ENCODE measurements at regions not wholly inside any gene's neighbourhood (a gene's known extent, or its start where the extent isn't known, plus 50 kb on each side); places are given as distances from the start of the nearest gene placed in this dataset.
"Not testable (repeated sequence)": the region's sequence is repeated elsewhere in the genome, so short reads cannot be mapped to it uniquely, and the experiment has no call there.

- POLR2A ChIA-PET: no interaction called here
Observed at GRCh38 chr6:94902974-94903628, 674.2 kb upstream of the MANEA start.

GRCh38 chr6:94899191-94899590, 678.1 kb upstream of the MANEA start:
- POLR2A ChIA-PET: no interaction called here
- no peaks in the 10 kb centered on the region for H3K27me3 ChIP-seq (replicated peaks in 2 of 5; ENCODE audit: control insufficient read depth in 4 of 5, insufficient read depth in 5 of 5, low read length in 4 of 5)
- no peaks in the 10 kb centered on the region for H3K4me1 ChIP-seq (ENCODE audit: control extremely low read depth in 1 of 4, control insufficient read depth in 4 of 4, insufficient read depth in 4 of 4, low read length in 3 of 4)
- no peaks in the 10 kb centered on the region for H3K9me3 ChIP-seq (ENCODE audit: control extremely low read depth in 1 of 5, control insufficient read depth in 4 of 5, insufficient read depth in 2 of 5, low read depth in 1 of 5, low read length in 4 of 5)
- H3K27ac ChIP-seq (ENCODE audit: insufficient read depth in 1 of 2, low read depth in 1 of 2, low read length in 2 of 2, poor library complexity in 1 of 2, severe bottlenecking in 2 of 2): no peak overlapping the region
- CTCF ChIA-PET: no interaction called here
- DNase-seq: no peak
- H3K36me3 ChIP-seq (ENCODE audit: control insufficient read depth in 4 of 4, insufficient read depth in 4 of 4, low read length in 3 of 4): no peaks in the 10 kb centered on the region
- WGBS (ENCODE audit: insufficient coverage): no CpG with 5 or more reads among the region's 2 CpGs
- H3K4me3 ChIP-seq (ENCODE audit: control insufficient read depth in 1 of 7, extremely low read depth in 1 of 7, insufficient read depth in 4 of 7, low read depth in 2 of 7, low read length in 6 of 7): no peak overlapping the region

More at GRCh38 chr6:94902974-94903628, 674.2 kb upstream of the MANEA start:
- no peaks in the 10 kb centered on the region for H3K36me3 ChIP-seq (ENCODE audit: control insufficient read depth in 4 of 4, insufficient read depth in 4 of 4, low read length in 3 of 4)
- no peaks in the 10 kb centered on the region for H3K27me3 ChIP-seq (replicated peaks in 2 of 5; ENCODE audit: control insufficient read depth in 4 of 5, insufficient read depth in 5 of 5, low read length in 4 of 5)
- no peaks in the 10 kb centered on the region for H3K9me3 ChIP-seq (ENCODE audit: control extremely low read depth in 1 of 5, control insufficient read depth in 4 of 5, insufficient read depth in 2 of 5, low read depth in 1 of 5, low read length in 4 of 5)
- CTCF ChIA-PET: no interaction called here
- H3K27ac ChIP-seq (ENCODE audit: insufficient read depth in 1 of 2, low read depth in 1 of 2, low read length in 2 of 2, poor library complexity in 1 of 2, severe bottlenecking in 2 of 2): no peak overlapping the region
- WGBS (ENCODE audit: insufficient coverage): 85% methylated on average over 1 of the region's 1 CpG
- no peak for DNase-seq
- H3K4me1 ChIP-seq (ENCODE audit: control extremely low read depth in 1 of 4, control insufficient read depth in 4 of 4, insufficient read depth in 4 of 4, low read length in 3 of 4): no peaks in the 10 kb centered on the region
- H3K4me3 ChIP-seq (ENCODE audit: control insufficient read depth in 1 of 7, extremely low read depth in 1 of 7, insufficient read depth in 4 of 7, low read depth in 2 of 7, low read length in 6 of 7): no peak overlapping the region

GRCh38 chr6:94894300-94894699, 683.0 kb upstream of the MANEA start:
- Histone ChIP-seq H3K4me3 (ENCODE audit: control insufficient read depth in 1 of 7, extremely low read depth in 1 of 7, insufficient read depth in 4 of 7, low read depth in 2 of 7, low read length in 6 of 7) (no peak overlapping the region), H3K27me3 (replicated peaks in 2 of 5; ENCODE audit: control insufficient read depth in 4 of 5, insufficient read depth in 5 of 5, low read length in 4 of 5) (no peaks in the 10 kb centered on the region), H3K36me3 (ENCODE audit: control insufficient read depth in 4 of 4, insufficient read depth in 4 of 4, low read length in 3 of 4) (no peaks in the 10 kb centered on the region), H3K27ac (ENCODE audit: insufficient read depth in 1 of 2, low read depth in 1 of 2, low read length in 2 of 2, poor library complexity in 1 of 2, severe bottlenecking in 2 of 2) (no peak overlapping the region), H3K9me3 (ENCODE audit: control extremely low read depth in 1 of 5, control insufficient read depth in 4 of 5, insufficient read depth in 2 of 5, low read depth in 1 of 5, low read length in 4 of 5) (no peaks in the 10 kb centered on the region), H3K4me1 (ENCODE audit: control extremely low read depth in 1 of 4, control insufficient read depth in 4 of 4, insufficient read depth in 4 of 4, low read length in 3 of 4) (no peaks in the 10 kb centered on the region)
- ChIA-PET POLR2A (no interaction called here), CTCF (no interaction called here)
- DNase-seq: no peak
- WGBS (ENCODE audit: insufficient coverage): no CpG with 5 or more reads among the region's 3 CpGs

- no peaks in the 10 kb centered on the region for H3K4me1 ChIP-seq (ENCODE audit: control extremely low read depth in 1 of 4, control insufficient read depth in 4 of 4, insufficient read depth in 4 of 4, low read length in 3 of 4)
- H3K4me3 ChIP-seq (ENCODE audit: control insufficient read depth in 1 of 7, extremely low read depth in 1 of 7, insufficient read depth in 4 of 7, low read depth in 2 of 7, low read length in 6 of 7): no peak overlapping the region
- ChIA-PET POLR2A (no interaction called here), CTCF (no interaction called here)
- H3K36me3 ChIP-seq (ENCODE audit: control insufficient read depth in 4 of 4, insufficient read depth in 4 of 4, low read length in 3 of 4): no peaks in the 10 kb centered on the region
- no peaks in the 10 kb centered on the region for H3K27me3 ChIP-seq (replicated peaks in 2 of 5; ENCODE audit: control insufficient read depth in 4 of 5, insufficient read depth in 5 of 5, low read length in 4 of 5)
- DNase-seq: no peak
- H3K9me3 ChIP-seq (ENCODE audit: control extremely low read depth in 1 of 5, control insufficient read depth in 4 of 5, insufficient read depth in 2 of 5, low read depth in 1 of 5, low read length in 4 of 5): no peaks in the 10 kb centered on the region
- no peak overlapping the region for H3K27ac ChIP-seq (ENCODE audit: insufficient read depth in 1 of 2, low read depth in 1 of 2, low read length in 2 of 2, poor library complexity in 1 of 2, severe bottlenecking in 2 of 2)
- WGBS (ENCODE audit: insufficient coverage): no CpG with 5 or more reads among the region's 2 CpGs
Observed at GRCh38 chr6:94893327-94893726, 684.0 kb upstream of the MANEA start.

GRCh38 chr6:94873819-94874218, 703.5 kb upstream of the MANEA start:
- DNase-seq; POLR2A ChIA-PET; CTCF ChIA-PET; H3K27me3 ChIP-seq (replicated peaks in 2 of 5; ENCODE audit: control insufficient read depth in 4 of 5, insufficient read depth in 5 of 5, low read length in 4 of 5); H3K4me1 ChIP-seq (ENCODE audit: control extremely low read depth in 1 of 4, control insufficient read depth in 4 of 4, insufficient read depth in 4 of 4, low read length in 3 of 4); H3K36me3 ChIP-seq (ENCODE audit: control insufficient read depth in 4 of 4, insufficient read depth in 4 of 4, low read length in 3 of 4); H3K27ac ChIP-seq (ENCODE audit: insufficient read depth in 1 of 2, low read depth in 1 of 2, low read length in 2 of 2, poor library complexity in 1 of 2, severe bottlenecking in 2 of 2); H3K9me3 ChIP-seq (ENCODE audit: control extremely low read depth in 1 of 5, control insufficient read depth in 4 of 5, insufficient read depth in 2 of 5, low read depth in 1 of 5, low read length in 4 of 5); H3K4me3 ChIP-seq (ENCODE audit: control insufficient read depth in 1 of 7, extremely low read depth in 1 of 7, insufficient read depth in 4 of 7, low read depth in 2 of 7, low read length in 6 of 7): not testable (repeated sequence)
- WGBS (ENCODE audit: insufficient coverage): 88% methylated on average over 5 of the region's 5 CpGs

- no peaks in the 10 kb centered on the region for H3K36me3 ChIP-seq (ENCODE audit: control insufficient read depth in 4 of 4, insufficient read depth in 4 of 4, low read length in 3 of 4)
- no peaks in the 10 kb centered on the region for H3K27me3 ChIP-seq (replicated peaks in 2 of 5; ENCODE audit: control insufficient read depth in 4 of 5, insufficient read depth in 5 of 5, low read length in 4 of 5)
- POLR2A ChIA-PET: no interaction called here
- no peaks in the 10 kb centered on the region for H3K4me1 ChIP-seq (ENCODE audit: control extremely low read depth in 1 of 4, control insufficient read depth in 4 of 4, insufficient read depth in 4 of 4, low read length in 3 of 4)
- H3K27ac ChIP-seq (ENCODE audit: insufficient read depth in 1 of 2, low read depth in 1 of 2, low read length in 2 of 2, poor library complexity in 1 of 2, severe bottlenecking in 2 of 2): no peak overlapping the region
- no peak overlapping the region for H3K4me3 ChIP-seq (ENCODE audit: control insufficient read depth in 1 of 7, extremely low read depth in 1 of 7, insufficient read depth in 4 of 7, low read depth in 2 of 7, low read length in 6 of 7)
- WGBS (ENCODE audit: insufficient coverage): no CpG with 5 or more reads among the region's 1 CpG
- H3K9me3 ChIP-seq (ENCODE audit: control extremely low read depth in 1 of 5, control insufficient read depth in 4 of 5, insufficient read depth in 2 of 5, low read depth in 1 of 5, low read length in 4 of 5): no peaks in the 10 kb centered on the region
- CTCF ChIA-PET: no interaction called here
- DNase-seq: no peak
Observed at GRCh38 chr6:94862112-94862511, 715.2 kb upstream of the MANEA start.

- Histone ChIP-seq H3K27me3 (replicated peaks in 2 of 5; ENCODE audit: control insufficient read depth in 4 of 5, insufficient read depth in 5 of 5, low read length in 4 of 5) (no peaks in the 10 kb centered on the region), H3K36me3 (ENCODE audit: control insufficient read depth in 4 of 4, insufficient read depth in 4 of 4, low read length in 3 of 4) (no peaks in the 10 kb centered on the region), H3K4me1 (ENCODE audit: control extremely low read depth in 1 of 4, control insufficient read depth in 4 of 4, insufficient read depth in 4 of 4, low read length in 3 of 4) (no peaks in the 10 kb centered on the region), H3K9me3 (ENCODE audit: control extremely low read depth in 1 of 5, control insufficient read depth in 4 of 5, insufficient read depth in 2 of 5, low read depth in 1 of 5, low read length in 4 of 5) (no peaks in the 10 kb centered on the region), H3K4me3 (ENCODE audit: control insufficient read depth in 1 of 7, extremely low read depth in 1 of 7, insufficient read depth in 4 of 7, low read depth in 2 of 7, low read length in 6 of 7) (no peak overlapping the region), H3K27ac (ENCODE audit: insufficient read depth in 1 of 2, low read depth in 1 of 2, low read length in 2 of 2, poor library complexity in 1 of 2, severe bottlenecking in 2 of 2) (no peak overlapping the region)
- ChIA-PET POLR2A (no interaction called here), CTCF (no interaction called here)
- DNase-seq: no peak
- 100% methylated on average over 3 of the region's 4 CpGs for WGBS (ENCODE audit: insufficient coverage)
Observed at GRCh38 chr6:94859924-94860323, 717.4 kb upstream of the MANEA start.

Data from common myeloid progenitor, CD34-positive (primary cell).